HEK293T (cell line): ENCODE measurements at regions not wholly inside any gene's neighbourhood (a gene's known extent, or its start where the extent isn't known, plus 50 kb on each side); places are given as distances from the start of the nearest gene placed in this dataset.

Experiments used
- ARNT ChIP-seq: fragments of 450-650 bp; IDR thresholded peaks from 2 replicates; pipeline ENCODE4 v1.6.1; 2017; ENCODE audit warnings: mild to moderate bottlenecking
- FOXK2 ChIP-seq: fragments of 450-650 bp; IDR thresholded peaks from 2 replicates; pipeline ENCODE4 v1.6.1; 2016; ENCODE audit warnings: mild to moderate bottlenecking
- FOXM1 ChIP-seq: fragments of 450-650 bp; IDR thresholded peaks from 2 replicates; pipeline ENCODE4 v1.6.1; 2017; ENCODE audit warnings: mild to moderate bottlenecking, borderline replicate concordance
- SP1 ChIP-seq: fragments of 450-650 bp; IDR thresholded peaks from 2 replicates; pipeline ENCODE4 v1.6.1; 2017

- TF ChIP-seq FOXK2 = no peak
- no peak for TF ChIP-seq FOXM1
- TF ChIP-seq SP1 = no peak
- TF ChIP-seq ARNT = no peak
Observed at GRCh38 chr4:104022831-104023230, 303.0 kb upstream of the TACR3 start.
